ENCODE measurements at regions not wholly inside any gene's neighbourhood (a gene's known extent, or its start where the extent isn't known, plus 50 kb on each side); places are given as distances from the start of the nearest gene placed in this dataset.
"Not testable (repeated sequence)": the region's sequence is repeated elsewhere in the genome, so short reads cannot be mapped to it uniquely, and the experiment has no call there.

DNA sequence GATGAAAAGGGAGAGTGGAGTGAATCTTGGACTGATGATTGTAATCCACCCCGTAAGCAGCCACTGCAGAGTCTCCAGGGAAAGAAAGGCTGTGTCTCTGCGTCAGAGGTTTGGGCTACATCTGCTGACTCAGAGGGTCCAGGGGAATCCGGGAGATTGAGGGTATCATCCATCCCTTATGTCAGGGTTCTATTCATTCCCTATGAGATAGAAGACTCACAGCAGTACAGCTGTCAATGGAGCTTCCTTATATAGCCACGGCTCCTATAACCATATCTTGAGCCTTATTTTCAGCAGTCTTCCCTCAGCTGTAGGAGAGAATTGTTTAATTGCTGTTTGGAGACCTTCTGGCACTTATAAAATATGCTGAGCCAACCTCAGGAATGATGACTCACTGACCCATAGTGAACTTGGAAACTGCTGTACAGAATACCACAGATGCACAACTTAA lies 558.2 kb upstream of the PFKP start:
- H3K9me3 Mint-ChIP-seq: peaks cover 0 to 3% of the 10 kb centered on the region in 2 donors
- no peaks in the 10 kb centered on the region for H3K27me3 Mint-ChIP-seq
- no peak overlapping the region for H3K27ac Mint-ChIP-seq
- no peaks in the 10 kb centered on the region for H3K4me1 Mint-ChIP-seq (ENCODE audit: low read depth in 2 of 2)
- no peak overlapping the region for H3K4me3 Mint-ChIP-seq
- DNase-seq (no peak), ATAC-seq (replicated peaks) (no peak)
- no peaks in the 10 kb centered on the region for H3K36me3 Mint-ChIP-seq (ENCODE audit: insufficient read depth)

DNA sequence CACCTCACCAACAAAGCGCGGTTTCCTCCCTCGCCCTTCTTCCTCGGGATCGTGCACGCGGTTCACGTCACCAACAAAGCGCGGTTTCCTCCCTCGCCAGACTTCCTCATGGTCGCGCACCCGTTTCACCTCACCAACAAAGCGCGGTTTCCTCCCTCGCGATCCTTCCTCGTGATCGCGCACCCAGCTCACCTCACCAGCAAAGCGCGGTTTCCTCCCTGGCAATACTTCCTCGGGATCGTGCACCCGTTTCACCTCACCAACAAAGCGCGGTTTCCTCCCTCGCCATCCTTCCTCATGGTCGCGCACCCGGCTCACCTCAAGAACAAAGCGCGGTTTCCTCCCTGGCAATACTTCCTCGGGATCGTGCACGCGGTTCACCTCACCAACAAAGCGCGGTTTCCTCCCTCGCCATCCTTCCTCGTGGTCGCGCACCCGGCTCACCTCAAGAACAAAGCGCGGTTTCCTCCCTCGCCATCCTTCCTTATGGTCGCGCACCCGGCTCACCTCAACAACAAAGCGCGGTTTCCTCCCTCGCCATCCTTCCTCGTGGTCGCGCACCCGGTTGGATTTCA lies 565.9 kb upstream of the PFKP start:
- H3K36me3 Mint-ChIP-seq (ENCODE audit: insufficient read depth); H3K27me3 Mint-ChIP-seq; H3K4me3 Mint-ChIP-seq; H3K27ac Mint-ChIP-seq; DNase-seq; ATAC-seq (replicated peaks); H3K4me1 Mint-ChIP-seq (ENCODE audit: low read depth in 2 of 2): not testable (repeated sequence)
- H3K9me3 Mint-ChIP-seq: peaks cover 4 to 16% of the 10 kb centered on the region in 2 donors

DNA sequence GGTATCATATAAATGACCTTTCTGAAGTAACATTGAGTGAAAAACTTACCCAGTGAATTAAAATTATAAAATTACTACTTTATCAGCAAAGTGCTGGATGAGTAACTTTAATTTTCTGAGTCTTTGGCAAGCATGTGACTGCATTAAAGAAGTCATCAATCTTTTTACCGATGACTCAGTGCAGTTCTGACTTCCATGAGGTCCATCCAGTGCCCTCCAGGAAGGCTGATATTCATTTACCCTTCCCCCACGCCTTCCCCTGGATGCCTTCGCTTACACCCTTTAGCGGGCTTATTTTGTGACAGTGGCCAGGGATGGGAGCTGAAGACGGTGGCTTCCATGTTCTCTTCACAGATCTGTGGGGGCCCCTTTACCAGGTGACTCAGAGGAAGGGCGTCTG lies 572.9 kb upstream of the PFKP start:
- no peak overlapping the region for H3K4me3 Mint-ChIP-seq
- no peaks in the 10 kb centered on the region for H3K4me1 Mint-ChIP-seq (ENCODE audit: low read depth in 2 of 2)
- no peaks in the 10 kb centered on the region for H3K36me3 Mint-ChIP-seq (ENCODE audit: insufficient read depth)
- no peak for DNase-seq
- no peak overlapping the region for H3K27ac Mint-ChIP-seq
- H3K9me3 Mint-ChIP-seq: peaks cover 0 to 6% of the 10 kb centered on the region in 2 donors
- ATAC-seq (replicated peaks): no peak
- peaks cover 0 to 9% of the 10 kb centered on the region in 2 donors for H3K27me3 Mint-ChIP-seq

DNA sequence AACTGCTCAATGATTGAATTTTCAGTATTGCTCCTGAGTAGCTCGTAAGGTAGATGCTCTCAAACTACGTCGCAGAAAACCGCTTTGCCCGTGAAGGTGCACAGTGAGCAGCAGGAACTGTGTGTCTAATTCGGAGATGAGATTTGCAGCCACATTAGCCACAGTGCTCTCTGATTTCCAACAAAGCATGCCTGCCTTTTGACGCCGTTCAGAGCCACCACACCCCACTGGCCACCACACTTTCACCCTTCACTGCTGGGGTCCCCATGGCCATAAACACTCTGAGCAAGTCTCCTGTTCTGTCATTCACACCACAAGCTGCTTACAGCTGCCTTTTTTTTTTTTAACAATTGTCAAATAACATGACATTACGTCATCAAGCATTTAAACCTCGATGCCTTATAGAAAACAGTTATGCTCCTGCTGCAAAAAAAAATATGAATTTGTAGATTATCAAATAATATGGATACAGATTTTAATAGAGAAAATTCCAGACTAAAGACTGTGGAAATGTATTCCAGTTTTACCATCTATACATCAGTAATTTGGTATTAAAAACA lies 578.8 kb upstream of the PFKP start:
- no peaks in the 10 kb centered on the region for H3K4me1 Mint-ChIP-seq (ENCODE audit: low read depth in 2 of 2)
- H3K27ac Mint-ChIP-seq: no peak overlapping the region
- no peak overlapping the region for H3K4me3 Mint-ChIP-seq
- H3K9me3 Mint-ChIP-seq: no peaks in the 10 kb centered on the region
- DNase-seq (no peak), ATAC-seq (replicated peaks) (no peak)
- H3K36me3 Mint-ChIP-seq (ENCODE audit: insufficient read depth): no peaks in the 10 kb centered on the region
- H3K27me3 Mint-ChIP-seq: no peaks in the 10 kb centered on the region

DNA sequence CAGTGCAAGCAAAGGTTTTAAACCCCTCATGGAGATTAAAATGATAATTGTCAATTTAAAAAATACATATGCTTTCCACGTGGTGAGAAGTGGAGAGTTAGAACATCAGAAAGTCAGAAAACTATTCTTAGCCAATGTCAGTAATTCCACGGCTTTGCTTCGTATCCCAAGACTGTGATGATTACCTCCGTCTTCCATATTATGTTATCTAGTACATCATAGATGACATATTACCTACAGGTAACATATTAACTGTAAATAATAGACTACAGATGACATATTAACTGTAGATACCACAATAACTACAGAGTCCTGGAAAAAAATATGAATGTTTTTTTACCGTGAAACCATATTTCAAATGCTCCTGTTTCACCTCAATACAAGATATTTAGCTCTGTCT lies 579.4 kb upstream of the PFKP start:
- no peak overlapping the region for H3K27ac Mint-ChIP-seq
- no peaks in the 10 kb centered on the region for H3K9me3 Mint-ChIP-seq
- no peaks in the 10 kb centered on the region for H3K36me3 Mint-ChIP-seq (ENCODE audit: insufficient read depth)
- no peaks in the 10 kb centered on the region for H3K27me3 Mint-ChIP-seq
- ATAC-seq (replicated peaks): no peak
- no peak overlapping the region for H3K4me3 Mint-ChIP-seq
- no peak for DNase-seq
- no peaks in the 10 kb centered on the region for H3K4me1 Mint-ChIP-seq (ENCODE audit: low read depth in 2 of 2)

DNA sequence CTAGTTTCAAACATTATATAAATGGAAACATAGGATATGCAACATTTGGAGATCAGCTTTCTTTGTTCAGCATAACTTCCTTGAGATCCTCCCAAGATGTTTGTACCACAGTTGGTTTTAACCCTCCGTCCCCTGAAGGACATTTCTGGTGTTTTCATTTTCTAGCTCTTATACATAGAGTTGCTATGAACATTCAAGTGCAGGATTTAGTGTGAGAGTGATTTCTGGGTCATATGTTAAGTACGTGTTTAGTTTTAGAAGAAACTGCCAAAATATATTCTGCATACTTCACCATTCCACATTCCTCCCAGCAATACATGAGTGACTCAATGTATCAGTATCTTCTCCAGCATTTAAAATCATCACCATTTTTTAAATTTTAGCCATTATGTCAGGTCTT lies 588.7 kb upstream of the PFKP start:
- DNase-seq (no peak), ATAC-seq (replicated peaks) (no peak)
- H3K4me3 Mint-ChIP-seq: no peak overlapping the region
- H3K27ac Mint-ChIP-seq: no peak overlapping the region
- H3K27me3 Mint-ChIP-seq: no peaks in the 10 kb centered on the region
- peaks cover 9 to 16% of the 10 kb centered on the region in 2 donors for H3K9me3 Mint-ChIP-seq
- H3K36me3 Mint-ChIP-seq (ENCODE audit: insufficient read depth): no peaks in the 10 kb centered on the region
- no peaks in the 10 kb centered on the region for H3K4me1 Mint-ChIP-seq (ENCODE audit: low read depth in 2 of 2)

DNA sequence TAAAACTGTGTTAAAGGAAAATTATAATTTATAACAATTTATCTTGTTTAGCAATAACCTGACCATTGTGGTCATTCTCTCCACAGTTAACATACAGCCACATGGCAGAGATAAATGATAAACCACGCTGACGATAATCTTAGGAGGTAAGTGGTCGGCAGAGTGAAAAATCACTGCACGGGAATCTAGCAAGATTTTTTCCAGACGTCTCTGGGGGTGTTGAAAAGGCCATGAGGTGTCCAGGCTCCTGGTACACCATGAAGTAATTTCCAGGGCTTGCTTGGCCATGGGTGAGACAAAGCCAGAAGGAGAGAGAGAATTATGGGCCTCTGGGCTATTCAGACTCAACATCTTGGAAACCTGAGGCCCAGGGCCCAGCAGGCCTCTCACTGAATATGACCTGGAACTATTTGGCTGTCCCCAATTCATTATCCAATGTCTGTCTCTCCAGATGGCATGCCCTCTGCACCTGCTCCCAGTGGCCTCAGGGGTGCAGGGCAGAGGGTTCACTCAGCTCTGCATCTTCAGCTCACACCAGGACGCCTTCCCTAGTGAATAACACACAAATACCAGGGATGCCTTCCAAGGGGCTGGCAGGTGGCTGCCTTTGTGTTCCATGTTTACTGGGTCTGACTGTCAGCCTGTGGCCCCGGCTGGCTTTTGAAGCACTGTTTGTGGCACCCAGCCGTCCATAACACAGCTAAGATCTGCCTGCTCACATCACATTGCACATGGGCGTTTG lies 590.4 kb upstream of the PFKP start:
- no peak overlapping the region for H3K4me3 Mint-ChIP-seq
- H3K9me3 Mint-ChIP-seq: peaks cover 10 to 16% of the 10 kb centered on the region in 2 donors
- H3K27me3 Mint-ChIP-seq: no peaks in the 10 kb centered on the region
- no peaks in the 10 kb centered on the region for H3K36me3 Mint-ChIP-seq (ENCODE audit: insufficient read depth)
- DNase-seq (no peak), ATAC-seq (replicated peaks) (no peak)
- H3K4me1 Mint-ChIP-seq (ENCODE audit: low read depth in 2 of 2): no peaks in the 10 kb centered on the region
- H3K27ac Mint-ChIP-seq: no peak overlapping the region

DNA sequence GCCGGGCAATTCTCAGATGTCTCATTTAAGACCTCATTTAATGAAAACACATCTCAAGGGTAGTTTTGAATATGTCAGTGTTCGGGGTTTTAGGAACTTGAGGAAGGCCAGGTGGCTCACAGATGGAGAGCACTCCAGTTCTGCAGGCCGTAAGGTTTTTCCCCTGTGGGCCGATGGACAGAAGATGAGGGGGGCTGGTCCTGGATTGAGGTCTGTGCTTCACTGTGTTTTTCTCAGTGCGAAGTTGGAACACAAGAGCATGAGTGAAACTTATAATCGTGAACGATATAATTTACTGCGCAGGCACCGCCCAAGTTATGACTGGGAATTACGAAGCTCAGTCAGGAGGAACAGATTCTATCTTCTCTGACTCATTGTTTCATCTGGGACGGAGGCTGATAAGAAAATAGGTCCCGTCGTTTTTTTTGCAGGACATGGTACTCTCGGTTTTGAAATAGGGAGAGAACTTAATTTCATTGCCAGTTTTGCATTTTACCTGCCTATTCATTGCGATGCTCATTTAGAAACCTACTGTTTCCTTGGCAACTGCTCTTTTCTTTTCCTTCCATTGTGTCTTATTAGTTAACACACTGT lies 591.0 kb upstream of the PFKP start:
- H3K4me3 Mint-ChIP-seq: no peak overlapping the region
- no peaks in the 10 kb centered on the region for H3K36me3 Mint-ChIP-seq (ENCODE audit: insufficient read depth)
- ATAC-seq (replicated peaks): no peak
- H3K27ac Mint-ChIP-seq: no peak overlapping the region
- no peak for DNase-seq
- peaks cover 8 to 12% of the 10 kb centered on the region in 2 donors for H3K9me3 Mint-ChIP-seq
- H3K27me3 Mint-ChIP-seq: no peaks in the 10 kb centered on the region
- H3K4me1 Mint-ChIP-seq (ENCODE audit: low read depth in 2 of 2): no peaks in the 10 kb centered on the region

DNA sequence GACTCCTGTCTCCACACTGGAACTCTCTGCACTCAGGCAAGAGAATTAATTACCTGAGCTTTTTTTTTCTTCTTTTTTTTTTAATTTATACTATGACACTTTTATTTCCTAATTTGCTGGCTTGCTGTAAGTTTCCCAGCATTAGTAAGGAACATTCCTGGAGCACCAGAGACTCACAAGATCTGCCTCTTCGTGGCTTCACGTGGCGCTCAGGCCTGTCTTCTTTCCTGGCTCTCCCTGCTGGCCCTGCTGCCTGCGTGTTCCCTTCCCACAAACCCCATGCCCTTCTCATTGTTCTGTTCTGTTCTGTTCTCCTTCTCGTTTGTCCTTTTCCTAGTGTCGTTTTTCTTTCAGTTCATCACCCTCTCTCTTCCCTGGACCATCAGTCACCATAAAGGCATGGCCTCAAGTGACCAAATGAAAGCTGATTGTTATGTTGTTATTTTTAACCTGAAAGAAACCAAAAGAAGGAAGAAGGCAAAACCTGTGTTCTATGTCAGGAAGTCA lies 591.6 kb upstream of the PFKP start:
- no peaks in the 10 kb centered on the region for H3K4me1 Mint-ChIP-seq (ENCODE audit: low read depth in 2 of 2)

DNA sequence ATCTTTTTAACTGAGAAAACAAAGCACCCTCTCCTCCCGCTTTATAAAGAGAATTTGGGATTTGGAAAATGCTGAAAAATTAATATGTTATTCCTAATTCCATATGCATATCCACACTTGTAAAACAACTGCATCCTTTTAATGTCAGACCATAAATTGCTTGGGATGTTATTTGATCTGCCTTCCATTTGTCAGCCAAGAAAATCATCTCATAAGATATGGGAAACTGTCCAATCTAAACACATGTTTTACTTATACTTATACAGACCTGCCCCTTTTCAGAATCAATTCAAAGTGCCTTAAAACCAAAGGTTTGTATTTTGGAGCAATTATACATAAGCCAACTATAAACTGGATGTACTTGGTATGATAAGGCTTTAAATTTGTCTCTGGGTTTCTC lies 595.5 kb upstream of the PFKP start:
- no peaks in the 10 kb centered on the region for H3K4me1 Mint-ChIP-seq (ENCODE audit: low read depth in 2 of 2)
- H3K4me3 Mint-ChIP-seq: no peak overlapping the region
- no peaks in the 10 kb centered on the region for H3K27me3 Mint-ChIP-seq

More for the DNA sequence above, 591.6 kb upstream of the PFKP start:
- Mint-ChIP-seq H3K4me3 (no peak overlapping the region), H3K36me3 (ENCODE audit: insufficient read depth) (no peaks in the 10 kb centered on the region), H3K9me3 (peaks cover 7% of the 10 kb centered on the region in 2 donors), H3K27ac (no peak overlapping the region), H3K27me3 (no peaks in the 10 kb centered on the region)
- DNase-seq (no peak), ATAC-seq (replicated peaks) (no peak)

DNA sequence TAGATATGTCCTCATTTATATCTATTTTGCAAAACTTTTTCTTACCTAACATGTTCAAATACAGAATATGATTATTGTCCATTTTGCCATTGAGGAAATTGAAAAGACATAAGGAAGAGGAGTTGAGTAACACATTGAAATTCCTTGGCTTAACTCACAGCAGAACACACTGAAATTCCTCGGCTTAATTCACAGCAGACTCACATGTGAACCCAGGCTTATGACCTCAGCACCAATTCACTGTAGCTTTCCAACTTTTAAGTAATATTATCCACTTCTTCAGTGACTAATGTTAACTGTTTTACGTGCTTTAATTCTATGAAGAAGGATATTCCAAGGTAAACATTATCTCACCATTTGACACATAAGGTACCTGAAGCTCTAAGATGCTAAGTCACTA lies 597.5 kb upstream of the PFKP start:
- Mint-ChIP-seq H3K4me3 (no peak overlapping the region), H3K9me3 (peaks cover 7 to 20% of the 10 kb centered on the region in 2 donors), H3K27ac (no peak overlapping the region), H3K27me3 (no peaks in the 10 kb centered on the region), H3K4me1 (ENCODE audit: low read depth in 2 of 2) (no peaks in the 10 kb centered on the region), H3K36me3 (ENCODE audit: insufficient read depth) (peaks cover 3% of the 10 kb centered on the region)
- ATAC-seq (replicated peaks) (no peak), DNase-seq (no peak)

More for the DNA sequence above, 595.5 kb upstream of the PFKP start:
- Mint-ChIP-seq H3K9me3 (peaks cover 7% of the 10 kb centered on the region in 2 donors), H3K27ac (no peak overlapping the region), H3K36me3 (ENCODE audit: insufficient read depth) (peaks cover 3% of the 10 kb centered on the region)
- DNase-seq (no peak), ATAC-seq (replicated peaks) (no peak)

DNA sequence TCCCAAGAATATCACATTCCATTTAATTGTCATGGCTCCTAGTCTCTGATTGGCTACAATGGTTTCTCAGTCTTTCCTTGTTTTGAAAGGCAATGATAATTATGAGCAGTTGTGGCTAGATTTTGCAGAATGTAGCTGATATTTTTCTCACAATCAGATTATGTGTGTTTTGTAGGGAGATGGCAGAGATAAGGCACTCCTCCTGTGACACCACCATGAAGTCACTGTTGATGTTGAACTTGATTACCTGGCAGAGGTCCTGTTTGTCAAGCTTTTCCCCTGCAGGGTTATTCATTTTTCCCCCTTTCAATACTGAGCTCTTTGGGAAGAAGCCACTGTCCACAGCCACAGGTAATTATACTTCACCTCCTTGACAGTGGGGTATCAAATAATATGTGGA lies 602.9 kb upstream of the PFKP start:
- Mint-ChIP-seq H3K27ac (no peak overlapping the region), H3K9me3 (peaks cover 1 to 12% of the 10 kb centered on the region in 2 donors), H3K4me3 (no peak overlapping the region), H3K36me3 (ENCODE audit: insufficient read depth) (peaks cover 3% of the 10 kb centered on the region), H3K27me3 (no peaks in the 10 kb centered on the region), H3K4me1 (ENCODE audit: low read depth in 2 of 2) (no peaks in the 10 kb centered on the region)
- ATAC-seq (replicated peaks) (no peak), DNase-seq (no peak)

DNA sequence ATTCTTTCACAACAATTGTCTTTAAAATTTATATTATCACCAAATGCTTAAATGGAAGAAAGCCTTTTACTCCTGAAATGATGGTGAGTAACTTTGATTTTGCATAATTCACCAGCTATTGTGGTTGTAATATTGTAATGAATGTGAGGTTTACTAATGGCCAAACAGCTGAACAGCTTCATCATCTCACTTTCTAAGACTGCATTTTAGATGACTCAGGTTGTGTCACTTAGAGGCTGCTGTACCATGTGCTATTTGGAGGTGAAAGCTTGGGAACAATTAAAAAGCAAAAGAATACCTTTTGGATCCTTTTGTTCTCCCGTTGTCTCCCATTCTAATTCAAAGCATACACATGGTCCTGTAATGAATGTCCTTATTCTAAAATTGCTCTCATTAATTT lies 604.0 kb upstream of the PFKP start:
- no peaks in the 10 kb centered on the region for H3K27me3 Mint-ChIP-seq
- no peak overlapping the region for H3K27ac Mint-ChIP-seq
- no peaks in the 10 kb centered on the region for H3K4me1 Mint-ChIP-seq (ENCODE audit: low read depth in 2 of 2)
- no peak overlapping the region for H3K4me3 Mint-ChIP-seq
- ATAC-seq (replicated peaks): no peak
- H3K9me3 Mint-ChIP-seq: peaks cover 1 to 12% of the 10 kb centered on the region in 2 donors
- H3K36me3 Mint-ChIP-seq (ENCODE audit: insufficient read depth): no peaks in the 10 kb centered on the region
- DNase-seq: no peak
